GM19452 (cell line): ENCODE measurements at regions not wholly inside any gene's neighbourhood (a gene's known extent, or its start where the extent isn't known, plus 50 kb on each side); places are given as distances from the start of the nearest gene placed in this dataset.

Experiments used
- ATAC-seq: cut with Tn5 transposase; IDR thresholded peaks from one replicate; pipeline ENCODE4 v1.9.1; 2021; ENCODE audit not compliant: unreplicated experiment

GRCh38 chr18:64271975-64272659 is 123.2 kb upstream of the LINC00305 start:
- ATAC-seq = no peak

GRCh38 chr18:64271246-64271645 is 122.4 kb upstream of the LINC00305 start:
- ATAC-seq = no peak

GRCh38 chr18:64270608-64271007 is 121.7 kb upstream of the LINC00305 start:
- no peak for ATAC-seq

- ATAC-seq = no peak
Observed at GRCh38 chr18:64270121-64270520, 121.2 kb upstream of the LINC00305 start.

- no peak for ATAC-seq
Observed at GRCh38 chr18:64264171-64264570, 115.3 kb upstream of the LINC00305 start.

GRCh38 chr18:64260810-64261209 is 111.9 kb upstream of the LINC00305 start:
- no peak for ATAC-seq

- ATAC-seq = no peak
Observed at GRCh38 chr18:64259871-64260270, 111.0 kb upstream of the LINC00305 start.

- no peak for ATAC-seq
Observed at GRCh38 chr18:64258111-64258650, 109.3 kb upstream of the LINC00305 start.

GRCh38 chr18:64254399-64255093 is 105.7 kb upstream of the LINC00305 start:
- ATAC-seq = no peak

GRCh38 chr18:64253873-64254272 is 105.0 kb upstream of the LINC00305 start:
- no peak for ATAC-seq

- ATAC-seq = no peak
Observed at GRCh38 chr18:64253222-64253621, 104.3 kb upstream of the LINC00305 start.

GRCh38 chr18:64248836-64249235 is 99.9 kb upstream of the LINC00305 start:
- no peak for ATAC-seq

GRCh38 chr18:64245126-64245861 is 96.4 kb upstream of the LINC00305 start:
- ATAC-seq = no peak

- no peak for ATAC-seq
Observed at GRCh38 chr18:64244571-64244970, 95.7 kb upstream of the LINC00305 start.

- ATAC-seq = no peak
Observed at GRCh38 chr18:64240316-64240715, 91.4 kb upstream of the LINC00305 start.

- no peak for ATAC-seq
Observed at GRCh38 chr18:64238076-64238475, 89.2 kb upstream of the LINC00305 start.

- no peak for ATAC-seq
Observed at GRCh38 chr18:64234321-64234720, 85.4 kb upstream of the LINC00305 start.

GRCh38 chr18:64233851-64234250 is 85.0 kb upstream of the LINC00305 start:
- no peak for ATAC-seq

- ATAC-seq = no peak
Observed at GRCh38 chr18:64220941-64221340, 72.1 kb upstream of the LINC00305 start.

- no peak for ATAC-seq
Observed at GRCh38 chr18:64219517-64219916, 70.6 kb upstream of the LINC00305 start.

GRCh38 chr18:64210401-64210949 is 61.6 kb upstream of the LINC00305 start:
- ATAC-seq = no peak
